ENCODE measurements at regions not wholly inside any gene's neighbourhood (a gene's known extent, or its start where the extent isn't known, plus 50 kb on each side); places are given as distances from the start of the nearest gene placed in this dataset.

- TF ChIP-seq POLR2A (IDR thresholded peaks at IDR 0.05; ENCODE audit: low read length) = no peak
- no peak for TF ChIP-seq GATA1 (IDR thresholded peaks at IDR 0.05; ENCODE audit: low read depth, low read length)
Measured at GRCh38 chr11:15494740-15495139, 380.0 kb downstream of the INSC start.

All from erythroblast (primary cell).